ENCODE measurements at regions not wholly inside any gene's neighbourhood (a gene's known extent, or its start where the extent isn't known, plus 50 kb on each side); places are given as distances from the start of the nearest gene placed in this dataset.

DNA sequence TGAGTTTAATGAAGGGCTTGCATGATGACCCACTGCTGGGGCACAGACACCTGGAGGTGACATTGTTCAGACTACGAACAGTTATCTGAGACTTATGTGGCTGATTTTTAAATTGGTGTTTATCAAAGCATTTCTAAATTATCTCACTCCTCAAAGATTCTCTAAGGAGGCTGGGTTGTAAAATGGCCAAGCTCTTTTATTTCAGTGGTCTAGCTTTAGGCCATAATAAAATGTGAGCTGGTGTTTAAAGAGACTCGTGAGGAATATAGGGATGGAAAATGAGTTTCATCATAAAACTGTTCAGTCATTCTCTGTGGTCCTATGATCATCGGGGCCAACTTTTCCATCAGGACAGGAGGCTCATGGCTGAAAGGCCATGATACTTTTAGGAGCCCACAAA, 93.4 kb downstream of the SPP2 start:
- RAD21 ChIA-PET (ENCODE audit: low non-redundant PET in 1 of 2, low total read pairs in 2 of 2, uncharacterized antibody in 2 of 2, unreplicated experiment in 2 of 2): no interaction called here

More for the DNA sequence above, 93.4 kb downstream of the SPP2 start:
- H3K4me1 ChIP-seq (ENCODE audit: control insufficient read depth in 1 of 2, insufficient read depth in 2 of 2, low read length in 2 of 2): peaks cover 14 to 29% of the 10 kb centered on the region in 2 experiments
- intact Hi-C loops (cut with micrococcal nuclease): no loop called here
- H2AFZ ChIP-seq (ENCODE audit: low read depth, low read length, poor library complexity, severe bottlenecking): no peak overlapping the region
- no peak overlapping the region for H3K4me3 ChIP-seq (replicated peaks in 1 of 2; ENCODE audit: low read depth in 1 of 2, low read length in 2 of 2)
- TF ChIP-seq POLR2A (IDR thresholded peaks at IDR 0.05; ENCODE audit: borderline replicate concordance, extremely low read depth, insufficient read depth, insufficient read length) (no peak), SRF (IDR thresholded peaks at IDR 0.05; ENCODE audit: low read depth) (no peak), FOSL1 (IDR thresholded peaks at IDR 0.05; ENCODE audit: low read depth) (no peak), YY1 (IDR thresholded peaks at IDR 0.05; ENCODE audit: extremely low read depth, insufficient replicate concordance, low read depth, low read length) (no peak), EZH2 (IDR thresholded peaks at IDR 0.05) (no peak), TCF7L2 (IDR thresholded peaks at IDR 0.05; ENCODE audit: borderline replicate concordance, extremely low read depth, insufficient read depth, insufficient read length) (no peak), EZH2phosphoT487 (IDR thresholded peaks at IDR 0.05; ENCODE audit: borderline replicate concordance) (no peak), SIN3A (IDR thresholded peaks at IDR 0.05; ENCODE audit: low read depth) (no peak), ZNF274 (IDR thresholded peaks at IDR 0.05; ENCODE audit: low read depth, low read length) (no peak), ELF1 (IDR thresholded peaks at IDR 0.05; ENCODE audit: borderline replicate concordance, low read depth) (no peak), POLR2AphosphoS5 (IDR thresholded peaks at IDR 0.05; ENCODE audit: low read depth, low read length) (no peak), EGR1 (IDR thresholded peaks at IDR 0.05; ENCODE audit: low read depth) (no peak)
- TF ChIP-seq, protein P1, sequence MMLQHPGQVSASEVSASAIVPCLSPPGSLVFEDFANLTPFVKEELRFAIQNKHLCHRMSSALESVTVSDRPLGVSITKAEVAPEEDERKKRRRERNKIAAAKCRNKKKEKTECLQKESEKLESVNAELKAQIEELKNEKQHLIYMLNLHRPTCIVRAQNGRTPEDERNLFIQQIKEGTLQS (IDR thresholded peaks at IDR 0.05): no peak
- TF ChIP-seq, protein P2, sequence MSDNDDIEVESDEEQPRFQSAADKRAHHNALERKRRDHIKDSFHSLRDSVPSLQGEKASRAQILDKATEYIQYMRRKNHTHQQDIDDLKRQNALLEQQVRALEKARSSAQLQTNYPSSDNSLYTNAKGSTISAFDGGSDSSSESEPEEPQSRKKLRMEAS (IDR thresholded peaks at IDR 0.05): no peak
- TF ChIP-seq, protein P3, sequence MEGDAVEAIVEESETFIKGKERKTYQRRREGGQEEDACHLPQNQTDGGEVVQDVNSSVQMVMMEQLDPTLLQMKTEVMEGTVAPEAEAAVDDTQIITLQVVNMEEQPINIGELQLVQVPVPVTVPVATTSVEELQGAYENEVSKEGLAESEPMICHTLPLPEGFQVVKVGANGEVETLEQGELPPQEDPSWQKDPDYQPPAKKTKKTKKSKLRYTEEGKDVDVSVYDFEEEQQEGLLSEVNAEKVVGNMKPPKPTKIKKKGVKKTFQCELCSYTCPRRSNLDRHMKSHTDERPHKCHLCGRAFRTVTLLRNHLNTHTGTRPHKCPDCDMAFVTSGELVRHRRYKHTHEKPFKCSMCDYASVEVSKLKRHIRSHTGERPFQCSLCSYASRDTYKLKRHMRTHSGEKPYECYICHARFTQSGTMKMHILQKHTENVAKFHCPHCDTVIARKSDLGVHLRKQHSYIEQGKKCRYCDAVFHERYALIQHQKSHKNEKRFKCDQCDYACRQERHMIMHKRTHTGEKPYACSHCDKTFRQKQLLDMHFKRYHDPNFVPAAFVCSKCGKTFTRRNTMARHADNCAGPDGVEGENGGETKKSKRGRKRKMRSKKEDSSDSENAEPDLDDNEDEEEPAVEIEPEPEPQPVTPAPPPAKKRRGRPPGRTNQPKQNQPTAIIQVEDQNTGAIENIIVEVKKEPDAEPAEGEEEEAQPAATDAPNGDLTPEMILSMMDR (IDR thresholded peaks at IDR 0.05 in 2 of 3, conservative IDR thresholded peaks at IDR 0.05 in 1 of 3; ENCODE audit: borderline replicate concordance in 1 of 3, insufficient read depth in 1 of 3, low read depth in 2 of 3, low read length in 2 of 3): no peak
- CTCF ChIA-PET: interaction anchor here (1.1 kb wide), 1 partner anchor 146 kb away, joined by 3 read pairs; no protein-coding TSS in a partner anchor
- POLR2A ChIA-PET: no interaction called here
- DNase-seq (ENCODE audit: low read depth, low spot score): no peak
- H4K20me1 ChIP-seq (ENCODE audit: insufficient read depth): no peaks in the 10 kb centered on the region
- no peak overlapping the region for H3K9ac ChIP-seq (ENCODE audit: low read length)
- ATAC-seq: no peak
- H3K9me3 ChIP-seq (ENCODE audit: control insufficient read depth in 1 of 2, insufficient read depth in 1 of 2, low read depth in 1 of 2, low read length in 2 of 2): no peaks in the 10 kb centered on the region
- H3K36me3 ChIP-seq (ENCODE audit: control insufficient read depth in 1 of 2, insufficient read depth in 2 of 2, low read length in 2 of 2): no peaks in the 10 kb centered on the region
- no peaks in the 10 kb centered on the region for H3K79me2 ChIP-seq (ENCODE audit: insufficient read depth, low read length)
- H3K27ac ChIP-seq (ENCODE audit: low read depth, low read length): no peak overlapping the region
- no peak overlapping the region for H3K4me2 ChIP-seq (ENCODE audit: low read length)
- no TSS peak for BruUV-seq (replicated peaks)
- no peaks in the 10 kb centered on the region for H3K27me3 ChIP-seq (ENCODE audit: insufficient read depth, low read length)
- no peaks in the 10 kb centered on the region for H3K9me2 ChIP-seq (ENCODE audit: insufficient read depth)

Measured in HCT116 (cell line).